ENCODE measurements at regions not wholly inside any gene's neighbourhood (a gene's known extent, or its start where the extent isn't known, plus 50 kb on each side); places are given as distances from the start of the nearest gene placed in this dataset.
A peak's percentile ranks its signal among the peaks of the same experiment; 100 is the strongest.

DNA sequence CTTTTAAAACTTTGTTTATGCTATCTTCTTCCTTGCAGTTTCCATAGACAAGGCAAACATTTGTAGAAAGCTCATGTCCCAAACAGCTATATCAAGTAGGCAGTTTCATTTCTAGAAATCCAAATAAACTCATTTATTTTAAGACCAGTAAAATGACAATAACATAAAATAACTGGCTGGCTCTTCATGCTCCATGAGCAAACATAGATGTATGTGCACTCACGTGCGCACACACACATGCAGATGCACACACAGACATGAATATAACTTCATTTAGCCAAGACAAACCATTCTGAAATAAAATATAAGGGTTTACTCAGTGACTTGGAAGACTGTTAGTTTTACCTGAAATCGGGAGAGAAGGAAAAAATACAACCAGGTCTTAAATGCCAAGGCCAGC, 176.5 kb upstream of the GAS1 start:
- H3K27me3 ChIP-seq, result no peaks in the 10 kb centered on the region
- no peaks in the 10 kb centered on the region for H3K9me3 ChIP-seq
- H3K36me3 ChIP-seq, result no peaks in the 10 kb centered on the region
- peak overlapping the region; percentile 76 to 87 for H3K27ac ChIP-seq
- no peak overlapping the region for H3K4me3 ChIP-seq
- intact Hi-C loops (cut with DNase I; ENCODE audit: low total_unique reads), result no loop called here
- TF ChIP-seq CTCF (IDR thresholded peaks at IDR 0.05) (no peak), POLR2A (IDR thresholded peaks at IDR 0.05) (no peak)
- H3K4me1 ChIP-seq, result peaks cover 13 to 31% of the 10 kb centered on the region in 2 donors
- no peak for DNase-seq

- no peak for DNase-seq
- no peak for TF ChIP-seq POLR2A (IDR thresholded peaks at IDR 0.05)
- no peak for TF ChIP-seq CTCF (IDR thresholded peaks at IDR 0.05)
- Histone ChIP-seq H3K4me3 (no peak overlapping the region), H3K27ac (peak overlapping the region; percentile 44 to 76), H3K27me3 (no peaks in the 10 kb centered on the region), H3K9me3 (peaks cover 0 to 5% of the 10 kb centered on the region in 2 donors), H3K36me3 (no peaks in the 10 kb centered on the region), H3K4me1 (peaks cover 6 to 24% of the 10 kb centered on the region in 2 donors)
- intact Hi-C loops (cut with DNase I; ENCODE audit: low total_unique reads), result loop anchor here (5.0 kb wide), 2 partner anchors 174 to 196 kb away; no protein-coding TSS in a partner anchor
Observed at GRCh38 chr9:87125819-87126218, 178.5 kb upstream of the GAS1 start.

GRCh38 chr9:87127543-87127942, 180.2 kb upstream of the GAS1 start:
- H3K27me3 ChIP-seq, result no peaks in the 10 kb centered on the region
- no peak overlapping the region for H3K4me3 ChIP-seq
- TF ChIP-seq POLR2A (IDR thresholded peaks at IDR 0.05) (no peak), CTCF (IDR thresholded peaks at IDR 0.05) (no peak)
- intact Hi-C loops (cut with DNase I; ENCODE audit: low total_unique reads), result loop anchor here (5.0 kb wide), 2 partner anchors 175 to 195 kb away; no protein-coding TSS in a partner anchor
- peaks cover under 1 to 24% of the 10 kb centered on the region in 2 donors for H3K4me1 ChIP-seq
- H3K9me3 ChIP-seq, result peaks cover 0 to 12% of the 10 kb centered on the region in 2 donors
- H3K36me3 ChIP-seq, result no peaks in the 10 kb centered on the region
- no peak for DNase-seq
- H3K27ac ChIP-seq, result peak overlapping the region; percentile 44 to 76

GRCh38 chr9:87127978-87128614, 180.8 kb upstream of the GAS1 start:
- H3K9me3 ChIP-seq, result peaks cover 0 to 12% of the 10 kb centered on the region in 2 donors
- H3K4me3 ChIP-seq, result no peak overlapping the region
- peak in 1 of 2 donors; percentile 68 for DNase-seq
- no peaks in the 10 kb centered on the region for H3K27me3 ChIP-seq
- intact Hi-C loops (cut with DNase I; ENCODE audit: low total_unique reads), result loop anchor here (5.0 kb wide), 2 partner anchors 176 to 194 kb away; no protein-coding TSS in a partner anchor
- H3K36me3 ChIP-seq, result no peaks in the 10 kb centered on the region
- TF ChIP-seq CTCF (IDR thresholded peaks at IDR 0.05), result no peak
- no peak for TF ChIP-seq POLR2A (IDR thresholded peaks at IDR 0.05)
- H3K4me1 ChIP-seq, result peaks cover 0 to 24% of the 10 kb centered on the region in 2 donors
- H3K27ac ChIP-seq, result peak overlapping the region; percentile 44 to 61

DNA sequence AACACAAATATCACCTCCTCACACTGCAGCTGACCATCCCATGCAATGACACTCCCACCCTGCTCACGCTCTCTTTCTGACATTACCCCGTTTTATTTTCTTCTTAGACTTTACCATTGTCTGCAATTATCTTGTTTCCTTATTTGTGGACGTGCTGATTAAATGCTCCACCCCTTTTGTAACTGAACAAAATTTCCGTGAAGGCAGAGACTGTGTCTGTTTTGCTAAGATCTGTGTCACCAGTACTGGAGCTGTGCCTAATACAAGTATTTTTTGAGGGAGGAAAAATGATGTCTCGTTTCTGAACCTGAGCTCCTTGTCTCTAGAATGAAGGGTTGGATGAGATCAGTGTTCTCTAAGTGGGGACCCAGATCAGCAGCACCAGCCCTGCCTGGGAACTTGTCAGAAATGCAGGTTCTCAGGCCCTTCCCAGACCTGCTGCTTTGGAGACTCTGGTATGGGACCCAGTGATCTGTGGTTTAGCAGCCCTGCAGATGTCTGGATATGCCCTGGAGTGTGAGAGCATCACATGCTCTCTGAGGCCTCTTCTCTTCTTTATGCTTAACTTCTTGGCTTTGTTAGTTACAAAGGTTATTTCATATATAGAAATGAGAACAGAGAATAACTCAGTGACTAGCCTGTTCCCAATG, 181.7 kb upstream of the GAS1 start:
- Histone ChIP-seq H3K9me3 (peaks cover 0 to 12% of the 10 kb centered on the region in 2 donors), H3K4me3 (no peak overlapping the region), H3K36me3 (no peaks in the 10 kb centered on the region), H3K27ac (peak overlapping the region; percentile 44 to 61), H3K4me1 (peaks cover 0 to 16% of the 10 kb centered on the region in 2 donors), H3K27me3 (no peaks in the 10 kb centered on the region)
- no peak for TF ChIP-seq CTCF (IDR thresholded peaks at IDR 0.05)
- no peak for TF ChIP-seq POLR2A (IDR thresholded peaks at IDR 0.05)
- no peak for DNase-seq
- intact Hi-C loops (cut with DNase I; ENCODE audit: low total_unique reads), result loop anchor here (5.0 kb wide), 2 partner anchors 177 to 193 kb away; no protein-coding TSS in a partner anchor
